NCI-H1092 treated with DMSO at 0.1 percent for 48 hours (cell line): ENCODE measurements at regions not wholly inside any gene's neighbourhood (a gene's known extent, or its start where the extent isn't known, plus 50 kb on each side); places are given as distances from the start of the nearest gene placed in this dataset.

Experiments
- DNase-seq: peaks from one replicate; lab custom pipeline; 2025; lab: John Stamatoyannopoulos, UW

- DNase-seq, result no peak
These were observed 301.5 kb upstream of the PRMT6 start for GRCh38 chr1:106754957-106755356.

GRCh38 chr1:106755682-106756406 is 300.6 kb upstream of the PRMT6 start:
- DNase-seq, result no peak

DNA sequence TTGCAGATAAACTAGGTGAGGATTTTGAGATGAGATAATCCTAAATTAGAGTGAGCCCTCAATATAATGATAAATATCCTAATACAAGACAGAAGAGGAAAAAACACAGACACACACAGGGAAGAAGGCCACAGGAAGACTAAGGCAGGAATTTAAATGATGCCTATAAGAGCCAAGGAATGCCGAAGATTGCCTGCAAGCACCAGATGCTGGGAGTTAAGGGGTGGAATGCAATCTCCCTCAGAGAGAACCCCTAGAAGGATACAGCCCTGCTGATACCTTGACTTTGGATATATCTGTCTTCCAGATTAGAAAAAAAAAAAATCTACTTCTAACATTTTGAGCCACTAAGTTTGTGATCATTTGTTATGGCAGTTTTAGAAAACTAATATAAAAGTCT is 299.7 kb upstream of the PRMT6 start:
- no peak for DNase-seq

DNA sequence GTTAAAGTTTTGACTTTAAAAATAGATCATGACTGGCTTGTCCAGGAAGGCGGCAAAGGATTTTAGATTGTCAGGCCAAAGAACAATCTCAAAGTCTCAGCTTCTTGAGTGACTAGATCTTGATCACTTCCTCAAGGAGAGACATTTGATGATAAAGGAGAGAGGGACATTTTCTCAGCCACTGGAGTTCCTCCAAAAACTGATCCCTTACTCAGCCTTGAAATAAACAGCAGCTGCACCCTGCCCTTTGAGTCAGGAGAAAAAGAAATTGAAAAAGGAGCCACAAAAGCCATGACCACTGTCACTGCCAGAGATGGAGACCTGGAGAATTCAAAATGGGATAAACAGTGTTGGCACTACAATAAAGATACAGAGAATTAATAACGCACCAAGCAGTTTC is 288.4 kb upstream of the PRMT6 start:
- DNase-seq, result no peak

- DNase-seq, result no peak
These were observed 288.0 kb upstream of the PRMT6 start for GRCh38 chr1:106768501-106768900.

GRCh38 chr1:106773206-106773605 is 283.3 kb upstream of the PRMT6 start:
- DNase-seq, result no peak

GRCh38 chr1:106780066-106780465 is 276.4 kb upstream of the PRMT6 start:
- no peak for DNase-seq

- no peak for DNase-seq
These were observed 275.5 kb upstream of the PRMT6 start for GRCh38 chr1:106780806-106781569.

DNA sequence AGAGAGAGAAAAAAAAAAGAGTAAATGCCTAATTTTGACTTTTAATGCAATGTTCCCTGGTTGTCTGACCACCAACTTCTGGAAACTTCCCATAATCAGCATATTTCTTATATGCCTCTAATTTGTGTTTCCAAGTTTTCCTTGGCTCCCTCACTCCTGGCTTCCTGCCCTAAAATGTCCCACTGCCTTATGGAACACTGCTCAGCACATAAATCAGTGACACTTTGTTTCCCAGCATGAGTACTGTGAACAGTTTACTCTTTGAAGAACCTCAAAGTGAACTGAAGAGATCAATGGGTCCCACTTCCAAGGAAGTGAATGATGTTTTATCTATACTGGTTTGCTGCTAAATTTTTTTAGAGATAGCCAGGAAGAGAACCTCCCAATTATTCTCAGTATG is 271.3 kb upstream of the PRMT6 start:
- no peak for DNase-seq

DNA sequence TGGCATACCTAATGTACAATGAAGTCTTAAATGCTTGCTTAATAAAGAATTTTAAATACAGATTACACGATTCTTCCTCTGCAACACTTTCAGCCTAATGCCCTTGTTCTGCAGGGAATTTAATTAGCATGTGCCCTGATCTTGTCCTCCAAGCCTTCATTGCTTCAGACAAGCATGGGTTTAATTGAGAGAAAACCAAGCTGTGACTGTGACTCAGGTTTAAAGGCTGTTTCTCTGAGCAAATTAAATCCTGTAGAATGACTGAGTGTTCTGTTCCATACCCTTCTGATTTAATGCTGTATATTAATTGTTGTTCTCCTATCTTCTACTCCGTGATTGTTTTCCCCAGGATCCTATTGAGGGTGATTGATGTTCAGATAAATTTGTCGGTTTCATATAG is 269.0 kb upstream of the PRMT6 start:
- DNase-seq, result no peak

- DNase-seq, result no peak
These were observed 266.8 kb upstream of the PRMT6 start for GRCh38 chr1:106789686-106790085.

- DNase-seq, result no peak
These were observed 265.4 kb upstream of the PRMT6 start for GRCh38 chr1:106791041-106791440.

GRCh38 chr1:106793651-106794050 is 262.8 kb upstream of the PRMT6 start:
- peak; percentile 17 for DNase-seq

- DNase-seq, result no peak
These were observed 257.5 kb upstream of the PRMT6 start for GRCh38 chr1:106798991-106799390.

- no peak for DNase-seq
These were observed 254.3 kb upstream of the PRMT6 start for GRCh38 chr1:106802181-106802580.

DNA sequence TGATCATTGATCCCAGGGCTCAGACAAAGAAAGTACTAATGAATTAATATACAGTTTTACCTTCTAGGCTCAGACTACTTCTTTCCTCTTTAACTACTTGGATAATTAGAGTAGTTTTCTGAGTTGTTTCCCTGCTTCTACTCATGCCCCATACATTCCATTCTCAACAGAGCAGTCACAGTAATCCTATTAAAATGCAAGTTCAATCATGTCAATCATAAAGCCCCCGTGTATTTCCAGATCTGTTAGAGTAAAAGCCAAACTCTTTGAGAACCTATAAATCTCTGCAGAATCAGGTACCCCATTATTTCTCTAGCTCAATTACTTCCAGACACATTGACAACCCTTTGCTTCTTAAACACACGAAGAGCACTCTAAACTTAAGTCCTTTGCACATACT is 242.1 kb upstream of the PRMT6 start:
- DNase-seq, result no peak

- DNase-seq, result no peak
These were observed 238.9 kb upstream of the PRMT6 start for GRCh38 chr1:106817575-106817974.

GRCh38 chr1:106831511-106831910 is 225.0 kb upstream of the PRMT6 start:
- DNase-seq, result no peak

DNA sequence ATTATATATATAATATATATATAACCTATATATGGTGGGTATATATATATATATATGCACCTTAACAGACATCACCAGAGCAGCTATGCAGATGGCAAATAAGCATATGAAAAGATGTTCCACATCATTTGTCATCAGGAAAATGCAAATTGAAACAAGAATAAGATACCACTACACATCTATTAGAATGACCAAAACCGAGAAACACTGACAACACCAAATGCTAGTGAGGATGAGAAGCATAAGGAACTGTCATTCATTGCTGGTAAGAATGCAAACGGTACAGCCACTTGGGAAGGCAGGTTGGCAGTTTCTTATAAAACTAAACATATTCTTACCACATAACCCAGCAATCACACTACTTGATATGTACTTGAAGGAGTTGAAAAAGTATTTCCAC is 219.8 kb upstream of the PRMT6 start:
- DNase-seq, result no peak

DNA sequence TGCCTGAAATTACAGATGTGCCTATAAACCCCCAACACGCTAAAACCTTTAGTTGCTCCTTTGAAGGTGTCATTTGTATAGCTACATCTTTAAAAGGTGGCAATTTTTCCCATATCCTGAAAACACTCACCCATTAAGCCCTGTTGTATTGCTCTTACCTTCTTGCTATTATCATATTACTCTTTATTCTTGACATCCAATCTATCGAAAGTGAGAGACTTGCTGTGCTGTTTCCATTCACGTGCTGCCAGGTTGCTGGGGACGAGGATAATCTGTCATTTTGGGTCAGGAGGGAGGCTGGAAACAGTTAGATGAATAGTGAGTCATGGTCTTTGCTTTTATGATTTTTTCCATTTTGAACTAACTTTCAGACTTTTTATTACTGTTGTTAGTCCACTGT is 213.0 kb upstream of the PRMT6 start:
- DNase-seq, result no peak

DNA sequence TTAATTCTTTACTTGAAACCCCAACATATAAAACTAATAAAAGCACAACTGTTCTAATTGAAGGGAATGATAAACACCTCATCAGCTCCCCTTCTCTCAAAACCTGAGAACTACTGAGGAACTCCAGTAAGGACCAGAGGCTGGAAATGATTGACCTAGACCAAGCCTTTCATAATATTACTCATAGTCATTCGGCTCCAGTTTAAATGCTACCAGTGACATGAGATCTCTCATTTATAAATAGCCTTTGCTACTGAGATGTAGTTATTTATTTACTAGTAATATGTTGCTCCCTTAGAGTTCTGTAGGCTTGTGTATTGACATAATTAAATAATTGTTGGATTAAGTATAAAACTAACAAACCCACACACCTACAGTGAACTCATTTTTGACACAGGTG is 209.8 kb upstream of the PRMT6 start:
- no peak for DNase-seq

DNA sequence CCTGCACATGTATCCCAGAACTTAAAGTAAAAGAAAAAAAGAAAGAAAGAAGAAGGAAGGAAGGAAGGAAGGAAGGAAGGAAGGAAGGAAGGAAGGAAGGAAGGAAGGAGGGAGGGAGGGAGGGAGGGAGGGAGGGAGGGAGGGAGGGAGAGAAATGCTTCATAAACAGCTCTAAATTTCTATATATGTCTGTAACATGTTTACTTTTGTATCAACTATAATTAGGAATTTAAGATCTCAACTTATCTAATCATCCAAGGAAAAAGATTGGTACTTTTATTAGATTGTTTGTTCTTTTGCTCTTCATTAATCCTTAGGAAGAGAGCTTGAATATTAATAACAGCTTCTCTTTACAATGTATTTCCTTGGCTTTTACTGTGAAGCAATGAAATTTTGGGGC is 195.4 kb upstream of the PRMT6 start:
- no peak for DNase-seq

GRCh38 chr1:106868828-106869227 is 187.6 kb upstream of the PRMT6 start:
- no peak for DNase-seq

DNA sequence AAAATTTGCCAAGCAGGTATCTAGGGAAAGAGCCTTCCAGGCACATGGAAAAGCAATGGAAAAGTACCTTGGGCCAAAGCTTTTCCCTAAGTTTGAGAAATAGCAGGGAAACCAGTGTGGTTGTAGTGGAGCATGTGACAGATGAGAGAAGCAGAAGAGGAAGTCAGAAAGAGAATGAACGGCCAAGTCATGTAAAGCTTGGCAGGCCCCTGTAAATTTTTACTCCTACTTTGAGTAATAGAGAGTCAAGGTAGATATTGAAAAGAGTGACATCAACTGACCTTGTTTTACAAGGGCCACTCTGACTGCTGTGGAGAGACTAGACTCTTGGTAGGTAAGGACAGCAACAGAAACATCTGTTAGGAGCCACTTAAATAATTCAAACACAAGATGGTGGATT is 180.9 kb upstream of the PRMT6 start:
- no peak for DNase-seq
